Endothelial cell (in vitro differentiated cells): ENCODE measurements at regions not wholly inside any gene's neighbourhood (a gene's known extent, or its start where the extent isn't known, plus 50 kb on each side); places are given as distances from the start of the nearest gene placed in this dataset.

Source experiments
- DNase-seq: peaks from one replicate; pipeline ENCODE4 v3.0.0; 2021; ENCODE audit warnings: low spot score
- H3K27ac Mint-ChIP-seq: one replicate; pipeline ENCODE4 v1.8.0; 2021; ENCODE audit warnings: mixed read lengths, inconsistent platforms; ENCODE audit not compliant: unreplicated experiment
- H3K27me3 Mint-ChIP-seq: one replicate; pipeline ENCODE4 v1.8.0; 2021; ENCODE audit warnings: mild to moderate bottlenecking, moderate library complexity, mixed read lengths, inconsistent platforms; ENCODE audit not compliant: unreplicated experiment
- H3K36me3 Mint-ChIP-seq: one replicate; pipeline ENCODE4 v1.8.0; 2021; ENCODE audit warnings: mild to moderate bottlenecking, low read depth, mixed read lengths, inconsistent platforms; ENCODE audit not compliant: unreplicated experiment
- H3K4me1 Mint-ChIP-seq: one replicate; pipeline ENCODE4 v1.8.0; 2021; ENCODE audit warnings: mild to moderate bottlenecking, mixed read lengths, inconsistent platforms; ENCODE audit not compliant: unreplicated experiment
- H3K4me3 Mint-ChIP-seq: one replicate; pipeline ENCODE4 v1.8.0; 2021; ENCODE audit warnings: mild to moderate bottlenecking, mixed read lengths, inconsistent platforms; ENCODE audit not compliant: unreplicated experiment
- H3K9me3 Mint-ChIP-seq: one replicate; pipeline ENCODE4 v1.8.0; 2021; ENCODE audit warnings: mixed read lengths, inconsistent platforms; ENCODE audit not compliant: unreplicated experiment
- CTCF ChIP-seq: fragments of 200-600 bp; sonication (generic); IDR thresholded peaks from one replicate; pipeline ENCODE4 v1.5.0; 2021; ENCODE audit warnings: antibody characterized with exemption; ENCODE audit not compliant: unreplicated experiment

DNA sequence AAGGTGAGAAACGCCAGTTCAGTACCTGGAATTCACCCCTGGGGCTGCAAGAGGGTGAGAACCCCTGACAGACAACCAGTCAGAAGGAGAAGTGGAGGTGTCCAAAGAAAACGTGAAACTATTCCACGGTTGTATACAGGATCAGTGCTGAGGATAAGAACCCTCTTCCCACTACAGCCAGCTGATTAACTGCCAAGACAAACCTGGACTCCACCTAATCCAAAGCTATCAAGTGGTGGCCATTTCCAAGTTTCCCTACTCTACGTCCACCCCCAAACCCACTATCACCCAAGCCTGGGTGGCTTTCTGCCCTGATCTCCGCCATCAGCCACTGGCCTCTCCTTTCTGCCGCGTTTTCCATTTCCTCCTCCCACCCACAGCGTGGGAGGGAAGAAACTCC, 312.3 kb upstream of the ID2 start:
- Mint-ChIP-seq H3K4me1 (no peaks in the 10 kb centered on the region), H3K9me3 (peaks cover 4% of the 10 kb centered on the region), H3K36me3 (no peaks in the 10 kb centered on the region), H3K27me3 (no peaks in the 10 kb centered on the region), H3K4me3 (no peak overlapping the region), H3K27ac (no peak overlapping the region)
- no peak for DNase-seq
- no peak for TF ChIP-seq CTCF

GRCh38 chr2:8370258-8370802, 311.5 kb upstream of the ID2 start:
- H3K27ac Mint-ChIP-seq: no peak overlapping the region
- TF ChIP-seq CTCF: no peak
- peaks cover 4% of the 10 kb centered on the region for H3K9me3 Mint-ChIP-seq
- H3K4me3 Mint-ChIP-seq: no peak overlapping the region
- no peaks in the 10 kb centered on the region for H3K36me3 Mint-ChIP-seq
- H3K4me1 Mint-ChIP-seq: no peaks in the 10 kb centered on the region
- H3K27me3 Mint-ChIP-seq: no peaks in the 10 kb centered on the region
- DNase-seq: no peak

DNA sequence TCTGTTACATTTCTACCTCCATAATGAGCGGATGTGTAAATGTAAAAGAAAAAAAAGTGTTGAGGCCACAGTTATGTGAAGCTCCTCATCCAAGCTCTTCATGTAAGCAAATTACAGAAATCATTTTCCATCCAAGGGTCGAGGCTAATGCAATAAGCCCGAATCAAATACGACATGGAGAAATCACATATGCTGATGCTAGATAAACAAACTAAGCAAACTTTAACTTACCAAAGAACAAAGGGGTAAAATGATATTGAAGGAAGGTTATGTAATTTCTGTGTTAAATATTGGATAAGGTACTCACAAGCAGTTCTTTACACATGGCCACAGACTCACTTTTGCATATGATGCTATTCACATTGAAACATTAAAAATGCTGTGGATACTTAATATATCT, 310.2 kb upstream of the ID2 start:
- DNase-seq: no peak
- no peak overlapping the region for H3K27ac Mint-ChIP-seq

GRCh38 chr2:8374782-8375181, 307.1 kb upstream of the ID2 start:
- Mint-ChIP-seq H3K4me3 (no peak overlapping the region), H3K36me3 (no peaks in the 10 kb centered on the region), H3K4me1 (peaks cover 10% of the 10 kb centered on the region), H3K9me3 (peaks cover 4% of the 10 kb centered on the region), H3K27me3 (no peaks in the 10 kb centered on the region), H3K27ac (no peak overlapping the region)
- DNase-seq: no peak
- TF ChIP-seq CTCF: no peak

More for the DNA sequence above, 310.2 kb upstream of the ID2 start:
- H3K4me3 Mint-ChIP-seq: no peak overlapping the region
- no peak for TF ChIP-seq CTCF
- H3K9me3 Mint-ChIP-seq: peaks cover 4% of the 10 kb centered on the region
- no peaks in the 10 kb centered on the region for H3K36me3 Mint-ChIP-seq
- H3K4me1 Mint-ChIP-seq: no peaks in the 10 kb centered on the region
- H3K27me3 Mint-ChIP-seq: no peaks in the 10 kb centered on the region

DNA sequence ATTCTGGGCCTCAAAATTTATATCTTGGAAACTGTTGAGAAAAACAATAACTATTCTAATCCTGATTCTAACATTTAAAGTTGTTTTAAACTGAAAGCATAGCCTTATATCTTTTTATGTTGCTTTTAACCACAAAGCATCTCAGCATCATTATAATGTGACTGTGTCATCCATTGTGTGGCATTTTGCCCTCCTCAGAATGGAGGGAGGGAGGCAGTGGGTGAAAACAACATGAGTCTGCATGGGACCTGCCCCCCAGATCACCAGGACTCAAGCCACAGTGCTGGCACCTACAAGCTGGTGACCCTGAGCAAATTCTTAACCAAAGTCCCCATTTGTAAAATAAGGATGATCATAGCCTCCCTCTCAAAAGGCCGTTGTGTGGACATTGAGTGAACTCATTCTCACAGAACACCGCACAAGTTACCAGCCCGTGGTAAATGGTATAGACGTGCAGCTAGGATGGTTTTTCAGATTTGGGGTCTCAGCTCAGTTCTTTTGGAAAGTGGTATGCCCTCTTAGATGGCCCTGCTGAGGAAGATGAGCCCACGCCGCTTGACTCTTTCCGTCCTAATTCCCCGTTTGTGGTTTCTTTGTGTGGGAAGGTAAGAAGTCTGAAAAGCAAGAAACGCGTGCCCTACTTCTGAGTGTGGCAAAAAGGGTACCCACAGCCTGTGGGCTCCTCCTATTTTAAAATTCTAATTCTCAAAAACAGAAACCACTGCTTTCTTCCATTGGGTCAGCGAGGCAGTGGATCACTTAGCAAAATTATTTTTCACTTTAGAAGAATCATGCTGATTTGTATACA, 305.0 kb upstream of the ID2 start:
- H3K36me3 Mint-ChIP-seq: no peaks in the 10 kb centered on the region
- no peak for DNase-seq
- H3K9me3 Mint-ChIP-seq: peaks cover 4% of the 10 kb centered on the region
- no peak overlapping the region for H3K27ac Mint-ChIP-seq
- peaks cover 21% of the 10 kb centered on the region for H3K4me1 Mint-ChIP-seq
- no peak overlapping the region for H3K4me3 Mint-ChIP-seq
- H3K27me3 Mint-ChIP-seq: peaks cover 2% of the 10 kb centered on the region
- no peak for TF ChIP-seq CTCF
